ENCODE measurements at regions not wholly inside any gene's neighbourhood (a gene's known extent, or its start where the extent isn't known, plus 50 kb on each side); places are given as distances from the start of the nearest gene placed in this dataset.

DNA sequence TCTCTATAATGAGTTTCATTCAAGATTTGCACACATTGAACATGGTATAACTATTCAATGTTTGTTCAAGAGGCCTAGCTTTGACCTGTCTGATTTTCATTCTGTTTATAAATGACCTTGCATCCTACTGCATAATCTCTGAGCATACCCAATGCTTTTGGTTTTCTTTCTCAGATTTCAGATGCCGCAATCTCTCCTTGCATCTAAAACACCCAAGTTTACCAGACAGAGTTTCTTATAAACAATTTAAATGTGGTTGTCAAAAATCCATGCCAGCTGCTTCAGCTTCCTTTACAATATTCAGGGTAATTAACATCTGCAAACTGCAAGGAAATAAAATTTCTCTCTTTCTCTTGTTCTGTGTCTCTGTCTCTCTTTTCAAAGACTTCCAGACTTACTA is 123.0 kb upstream of the PCDH18 start:
- H3K4me3 ChIP-seq, result no peak overlapping the region
- H3K9me3 ChIP-seq, result no peaks in the 10 kb centered on the region
- TF ChIP-seq EP300 (IDR thresholded peaks at IDR 0.05) (no peak), POLR2A (IDR thresholded peaks at IDR 0.05) (no peak), POLR2AphosphoS5 (IDR thresholded peaks at IDR 0.05) (no peak)
- TF ChIP-seq, protein P1, sequence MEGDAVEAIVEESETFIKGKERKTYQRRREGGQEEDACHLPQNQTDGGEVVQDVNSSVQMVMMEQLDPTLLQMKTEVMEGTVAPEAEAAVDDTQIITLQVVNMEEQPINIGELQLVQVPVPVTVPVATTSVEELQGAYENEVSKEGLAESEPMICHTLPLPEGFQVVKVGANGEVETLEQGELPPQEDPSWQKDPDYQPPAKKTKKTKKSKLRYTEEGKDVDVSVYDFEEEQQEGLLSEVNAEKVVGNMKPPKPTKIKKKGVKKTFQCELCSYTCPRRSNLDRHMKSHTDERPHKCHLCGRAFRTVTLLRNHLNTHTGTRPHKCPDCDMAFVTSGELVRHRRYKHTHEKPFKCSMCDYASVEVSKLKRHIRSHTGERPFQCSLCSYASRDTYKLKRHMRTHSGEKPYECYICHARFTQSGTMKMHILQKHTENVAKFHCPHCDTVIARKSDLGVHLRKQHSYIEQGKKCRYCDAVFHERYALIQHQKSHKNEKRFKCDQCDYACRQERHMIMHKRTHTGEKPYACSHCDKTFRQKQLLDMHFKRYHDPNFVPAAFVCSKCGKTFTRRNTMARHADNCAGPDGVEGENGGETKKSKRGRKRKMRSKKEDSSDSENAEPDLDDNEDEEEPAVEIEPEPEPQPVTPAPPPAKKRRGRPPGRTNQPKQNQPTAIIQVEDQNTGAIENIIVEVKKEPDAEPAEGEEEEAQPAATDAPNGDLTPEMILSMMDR (IDR thresholded peaks at IDR 0.05), result no peak
- H3K27me3 ChIP-seq, result no peaks in the 10 kb centered on the region
- DNase-seq (no peak), ATAC-seq (ENCODE audit: low FRiP score in 2 of 2) (no peak)
- WGBS, 2 donors, result 85 to 86% methylated on average over 1 of the region's 1 CpG
- H3K4me1 ChIP-seq, result no peaks in the 10 kb centered on the region
- no peaks in the 10 kb centered on the region for H3K36me3 ChIP-seq
- H3K27ac ChIP-seq, result no peak overlapping the region

DNA sequence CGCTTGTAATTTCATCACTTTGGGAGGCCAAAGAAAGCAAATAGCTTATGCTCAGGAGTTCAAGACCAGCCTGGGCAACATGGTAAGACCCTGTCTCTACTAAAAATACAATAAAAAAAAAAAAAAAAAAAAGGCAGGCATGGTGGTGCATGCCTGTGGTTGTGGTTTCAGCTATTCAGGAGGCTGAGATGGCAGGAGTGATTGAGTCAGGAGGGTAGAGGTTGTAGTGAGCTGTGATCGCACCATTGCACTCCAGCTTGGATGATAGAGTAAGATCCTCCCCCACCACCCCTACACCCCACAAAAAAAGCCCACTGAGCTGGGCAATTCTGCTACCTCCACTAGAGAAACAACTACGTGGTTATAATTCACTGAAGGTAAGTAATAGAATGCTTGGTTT is 118.8 kb upstream of the PCDH18 start:
- WGBS, 2 donors, result 88 to 91% methylated on average over 3 of the region's 3 CpGs
- H3K4me3 ChIP-seq, result no peak overlapping the region
- H3K4me1 ChIP-seq, result no peaks in the 10 kb centered on the region
- H3K9me3 ChIP-seq, result no peaks in the 10 kb centered on the region
- DNase-seq (no peak), ATAC-seq (ENCODE audit: low FRiP score in 2 of 2) (no peak)
- no peaks in the 10 kb centered on the region for H3K36me3 ChIP-seq
- TF ChIP-seq POLR2AphosphoS5 (IDR thresholded peaks at IDR 0.05), result no peak
- H3K27ac ChIP-seq, result no peak overlapping the region
- H3K27me3 ChIP-seq, result no peaks in the 10 kb centered on the region

DNA sequence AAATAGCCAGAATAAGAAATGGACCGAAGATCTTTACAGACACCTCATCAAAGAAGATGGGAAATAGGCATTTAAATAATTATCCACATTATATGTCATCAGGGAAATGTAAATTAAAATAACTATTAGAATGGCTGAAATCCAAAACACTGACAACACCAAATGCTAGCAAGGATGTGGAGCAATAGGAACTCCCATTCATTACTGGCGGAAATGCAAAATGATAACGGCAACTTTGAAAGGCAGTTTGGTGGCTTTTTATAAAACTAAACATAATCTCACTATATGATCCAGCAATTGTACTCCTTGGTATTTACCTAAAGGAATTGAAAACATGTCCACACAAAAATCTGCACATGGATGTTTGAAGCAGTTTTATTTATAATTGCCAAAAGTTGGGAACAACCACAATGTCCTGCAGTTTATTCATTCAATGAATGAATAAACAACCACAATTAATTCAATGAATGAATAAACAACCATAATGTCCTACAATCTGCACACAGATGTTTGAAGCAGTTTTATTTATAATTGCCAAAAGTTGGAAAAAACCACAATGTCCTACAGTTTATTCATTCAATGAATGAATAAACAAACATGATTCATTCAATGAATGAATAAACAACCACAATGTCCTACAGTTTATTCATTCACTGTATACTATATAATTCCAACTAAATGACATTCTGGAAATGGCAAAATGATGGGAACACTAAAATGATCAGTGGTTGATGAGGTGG is 117.6 kb upstream of the PCDH18 start:
- no peaks in the 10 kb centered on the region for H3K4me1 ChIP-seq
- TF ChIP-seq EP300 (IDR thresholded peaks at IDR 0.05) (no peak), POLR2AphosphoS5 (IDR thresholded peaks at IDR 0.05) (no peak), POLR2A (IDR thresholded peaks at IDR 0.05) (no peak)
- TF ChIP-seq, protein P1 (IDR thresholded peaks at IDR 0.05), result no peak
- ATAC-seq (ENCODE audit: low FRiP score in 2 of 2) (no peak), DNase-seq (no peak)
- H3K27me3 ChIP-seq, result no peaks in the 10 kb centered on the region
- H3K9me3 ChIP-seq, result no peaks in the 10 kb centered on the region
- H3K36me3 ChIP-seq, result no peaks in the 10 kb centered on the region
- H3K4me3 ChIP-seq, result no peak overlapping the region
- 81 to 90% methylated on average over 3 of the region's 3 CpGs for WGBS, 2 donors
- H3K27ac ChIP-seq, result no peak overlapping the region

DNA sequence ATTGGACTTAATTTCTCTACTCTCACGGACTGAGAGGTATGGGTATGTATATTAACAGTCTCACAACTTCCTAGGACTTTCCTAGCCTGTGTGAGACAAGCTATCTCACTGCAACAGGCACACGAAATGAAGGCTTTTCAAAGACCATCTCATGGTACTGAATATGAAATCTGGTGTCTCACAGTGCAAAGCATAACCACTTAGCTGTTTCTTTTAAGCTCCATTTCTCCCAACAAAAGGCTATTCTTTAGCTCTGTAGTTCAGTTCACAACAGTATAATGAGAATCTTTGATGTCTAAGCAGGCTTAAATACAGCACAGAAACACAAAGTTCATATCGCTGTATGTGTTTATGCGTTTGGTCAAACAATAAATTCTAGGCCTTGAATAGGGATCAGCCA is 116.2 kb upstream of the PCDH18 start:
- Histone ChIP-seq H3K36me3 (no peaks in the 10 kb centered on the region), H3K27ac (no peak overlapping the region), H3K27me3 (no peaks in the 10 kb centered on the region), H3K9me3 (no peaks in the 10 kb centered on the region), H3K4me3 (no peak overlapping the region), H3K4me1 (no peaks in the 10 kb centered on the region)
- 72 to 79% methylated on average over 4 of the region's 4 CpGs for WGBS, 2 donors
- DNase-seq, result no peak
- ATAC-seq (ENCODE audit: low FRiP score in 2 of 2), result no peak
- no peak for TF ChIP-seq EP300 (IDR thresholded peaks at IDR 0.05)
- no peak for TF ChIP-seq POLR2A (IDR thresholded peaks at IDR 0.05)
- TF ChIP-seq, protein P1 (IDR thresholded peaks at IDR 0.05), result no peak
- TF ChIP-seq POLR2AphosphoS5 (IDR thresholded peaks at IDR 0.05), result no peak

DNA sequence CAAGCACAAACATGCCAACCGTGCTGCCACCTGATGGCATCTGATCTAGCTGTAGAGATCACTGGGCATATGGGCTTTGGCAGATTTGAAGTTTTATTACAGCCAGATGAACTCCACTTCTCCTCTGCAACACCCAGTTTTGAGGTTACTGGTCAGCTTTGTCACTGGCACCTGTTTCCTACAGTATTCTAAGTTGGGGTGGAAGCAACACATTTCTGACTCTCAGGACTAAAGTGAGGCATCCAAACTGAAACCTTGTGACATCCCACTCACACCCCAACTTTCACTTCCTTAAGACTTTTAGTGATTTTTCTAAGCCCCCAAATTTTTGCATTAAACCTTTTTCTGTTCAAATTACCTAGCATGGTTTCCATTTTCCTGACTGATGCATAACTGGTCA is 115.1 kb upstream of the PCDH18 start:
- WGBS, 2 donors, result 88 to 93% methylated on average over 1 of the region's 1 CpG
- Histone ChIP-seq H3K4me1 (no peaks in the 10 kb centered on the region), H3K4me3 (no peak overlapping the region), H3K27me3 (no peaks in the 10 kb centered on the region), H3K9me3 (no peaks in the 10 kb centered on the region), H3K27ac (no peak overlapping the region), H3K36me3 (no peaks in the 10 kb centered on the region)
- no peak for TF ChIP-seq EP300 (IDR thresholded peaks at IDR 0.05)
- TF ChIP-seq, protein P1 (IDR thresholded peaks at IDR 0.05), result no peak
- no peak for TF ChIP-seq POLR2AphosphoS5 (IDR thresholded peaks at IDR 0.05)
- no peak for TF ChIP-seq POLR2A (IDR thresholded peaks at IDR 0.05)
- ATAC-seq (ENCODE audit: low FRiP score in 2 of 2) (no peak), DNase-seq (no peak)

Data from upper lobe of left lung (tissue), 6 donors.